OCI-LY7 (cell line): ENCODE measurements at regions not wholly inside any gene's neighbourhood (a gene's known extent, or its start where the extent isn't known, plus 50 kb on each side); places are given as distances from the start of the nearest gene placed in this dataset.

Experiments
- EZH2phosphoT487 ChIP-seq: fragments of 200-600 bp; sonication (generic); IDR thresholded peaks from 2 replicates; pipeline ENCODE4 v1.6.1; 2018; ENCODE audit warnings: low read depth, borderline replicate concordance, mild to moderate bottlenecking, mixed run types, antibody characterized with exemption, low read length, moderate library complexity, mixed read lengths
- TF ChIP-seq, protein P1 (sequence below): fragments of 200-600 bp; sonication (generic); conservative IDR thresholded peaks from 2 replicates; pipeline ENCODE4 v1.5.1; 2014; ENCODE audit warnings: mild to moderate bottlenecking, antibody characterized with exemption, low read length, moderate library complexity, mixed read lengths

DNA sequence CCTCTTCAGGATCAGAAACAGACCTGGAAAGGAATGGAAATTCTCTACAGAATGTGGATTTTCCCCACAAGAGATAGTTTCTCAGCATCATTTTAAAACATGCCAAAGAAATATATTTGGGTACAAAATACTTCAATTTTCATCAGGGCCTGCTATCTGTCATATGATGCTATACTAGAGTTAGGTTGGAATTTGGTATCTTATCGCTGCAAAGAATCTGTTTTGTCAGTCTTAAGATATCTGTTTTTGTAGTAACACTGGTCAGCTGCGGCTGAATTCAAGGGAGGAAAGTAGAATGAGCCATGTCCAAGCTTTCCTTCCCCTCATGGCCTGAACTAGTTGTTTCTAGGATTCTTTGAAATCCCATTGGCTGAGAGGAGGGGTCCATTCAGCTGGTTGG, 806.4 kb downstream of the KCNA4 start:
- TF ChIP-seq, protein P1, sequence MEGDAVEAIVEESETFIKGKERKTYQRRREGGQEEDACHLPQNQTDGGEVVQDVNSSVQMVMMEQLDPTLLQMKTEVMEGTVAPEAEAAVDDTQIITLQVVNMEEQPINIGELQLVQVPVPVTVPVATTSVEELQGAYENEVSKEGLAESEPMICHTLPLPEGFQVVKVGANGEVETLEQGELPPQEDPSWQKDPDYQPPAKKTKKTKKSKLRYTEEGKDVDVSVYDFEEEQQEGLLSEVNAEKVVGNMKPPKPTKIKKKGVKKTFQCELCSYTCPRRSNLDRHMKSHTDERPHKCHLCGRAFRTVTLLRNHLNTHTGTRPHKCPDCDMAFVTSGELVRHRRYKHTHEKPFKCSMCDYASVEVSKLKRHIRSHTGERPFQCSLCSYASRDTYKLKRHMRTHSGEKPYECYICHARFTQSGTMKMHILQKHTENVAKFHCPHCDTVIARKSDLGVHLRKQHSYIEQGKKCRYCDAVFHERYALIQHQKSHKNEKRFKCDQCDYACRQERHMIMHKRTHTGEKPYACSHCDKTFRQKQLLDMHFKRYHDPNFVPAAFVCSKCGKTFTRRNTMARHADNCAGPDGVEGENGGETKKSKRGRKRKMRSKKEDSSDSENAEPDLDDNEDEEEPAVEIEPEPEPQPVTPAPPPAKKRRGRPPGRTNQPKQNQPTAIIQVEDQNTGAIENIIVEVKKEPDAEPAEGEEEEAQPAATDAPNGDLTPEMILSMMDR = no peak
- TF ChIP-seq EZH2phosphoT487 = no peak
